Gastroesophageal sphincter (tissue), 3 donors: ENCODE measurements at regions not wholly inside any gene's neighbourhood (a gene's known extent, or its start where the extent isn't known, plus 50 kb on each side); places are given as distances from the start of the nearest gene placed in this dataset.

Experiments used
- POLR2A ChIP-seq, 2 donors: fragments of 450-650 bp; IDR thresholded peaks; one replicate each; pipeline ENCODE4 v1.6.1; 2017; ENCODE audit warnings: antibody characterized with exemption in 2 of 2, mild to moderate bottlenecking in 2 of 2, moderate library complexity in 1 of 2
- POLR2AphosphoS5 ChIP-seq: sonication (generic); formaldehyde crosslinking; IDR thresholded peaks from one replicate; pipeline ENCODE4 v1.6.1; 2017; ENCODE audit warnings: antibody characterized with exemption
- TF ChIP-seq, protein P1 (sequence below), 4 experiments: fragments of 200-600 bp in 2 of 4; fragments of 450-650 bp in 2 of 4; sonication (generic) in 1 of 4; IDR thresholded peaks; one replicate each; pipeline ENCODE4 v1.5.1; 2017 to 2019; ENCODE audit warnings: antibody characterized with exemption in 4 of 4, mild to moderate bottlenecking in 2 of 4, moderate library complexity in 2 of 4

DNA sequence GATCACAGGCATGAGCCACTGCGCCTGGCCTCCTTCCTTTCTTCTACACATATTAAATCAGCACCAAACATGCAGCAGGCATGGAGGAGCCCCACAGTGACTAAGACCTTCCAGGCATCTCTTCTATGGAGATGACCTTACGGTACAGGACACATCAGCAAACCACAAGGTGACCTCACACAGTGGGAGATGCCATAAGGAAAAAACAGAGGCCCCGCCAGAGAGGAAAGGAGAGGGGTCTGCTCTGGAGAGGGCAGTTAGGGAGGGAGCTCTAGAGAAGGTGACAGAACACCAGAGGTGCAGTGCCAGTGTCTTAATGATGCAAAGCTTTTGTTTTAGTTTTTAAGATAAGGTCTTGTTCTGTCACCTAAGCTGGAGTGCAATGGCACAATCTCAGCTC, 81.1 kb upstream of the ESRRB start:
- TF ChIP-seq POLR2A (IDR thresholded peaks at IDR 0.05) (no peak), POLR2AphosphoS5 (no peak)
- TF ChIP-seq, protein P1, sequence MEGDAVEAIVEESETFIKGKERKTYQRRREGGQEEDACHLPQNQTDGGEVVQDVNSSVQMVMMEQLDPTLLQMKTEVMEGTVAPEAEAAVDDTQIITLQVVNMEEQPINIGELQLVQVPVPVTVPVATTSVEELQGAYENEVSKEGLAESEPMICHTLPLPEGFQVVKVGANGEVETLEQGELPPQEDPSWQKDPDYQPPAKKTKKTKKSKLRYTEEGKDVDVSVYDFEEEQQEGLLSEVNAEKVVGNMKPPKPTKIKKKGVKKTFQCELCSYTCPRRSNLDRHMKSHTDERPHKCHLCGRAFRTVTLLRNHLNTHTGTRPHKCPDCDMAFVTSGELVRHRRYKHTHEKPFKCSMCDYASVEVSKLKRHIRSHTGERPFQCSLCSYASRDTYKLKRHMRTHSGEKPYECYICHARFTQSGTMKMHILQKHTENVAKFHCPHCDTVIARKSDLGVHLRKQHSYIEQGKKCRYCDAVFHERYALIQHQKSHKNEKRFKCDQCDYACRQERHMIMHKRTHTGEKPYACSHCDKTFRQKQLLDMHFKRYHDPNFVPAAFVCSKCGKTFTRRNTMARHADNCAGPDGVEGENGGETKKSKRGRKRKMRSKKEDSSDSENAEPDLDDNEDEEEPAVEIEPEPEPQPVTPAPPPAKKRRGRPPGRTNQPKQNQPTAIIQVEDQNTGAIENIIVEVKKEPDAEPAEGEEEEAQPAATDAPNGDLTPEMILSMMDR (IDR thresholded peaks at IDR 0.05), result no peak
